HEK293T (cell line): ENCODE measurements at regions not wholly inside any gene's neighbourhood (a gene's known extent, or its start where the extent isn't known, plus 50 kb on each side); places are given as distances from the start of the nearest gene placed in this dataset.

ENCODE experiments used
- BHLHE40 ChIP-seq: fragments of 450-650 bp; IDR thresholded peaks from 2 replicates; pipeline ENCODE4 v1.6.1; 2016; ENCODE audit warnings: mild to moderate bottlenecking, moderate library complexity, borderline replicate concordance
- FOXA1 ChIP-seq: fragments of 450-650 bp; IDR thresholded peaks from 2 replicates; pipeline ENCODE4 v1.6.1; 2016; ENCODE audit warnings: mild to moderate bottlenecking
- FOXM1 ChIP-seq: fragments of 450-650 bp; IDR thresholded peaks from 2 replicates; pipeline ENCODE4 v1.6.1; 2017; ENCODE audit warnings: mild to moderate bottlenecking, borderline replicate concordance
- NFRKB ChIP-seq: fragments of 450-650 bp; IDR thresholded peaks from 2 replicates; pipeline ENCODE4 v1.6.1; 2016; ENCODE audit warnings: mild to moderate bottlenecking, moderate library complexity
- SP1 ChIP-seq: fragments of 450-650 bp; IDR thresholded peaks from 2 replicates; pipeline ENCODE4 v1.6.1; 2017
- SUZ12 ChIP-seq: fragments of 450-650 bp; IDR thresholded peaks from 2 replicates; pipeline ENCODE4 v1.6.1; 2016; ENCODE audit warnings: mild to moderate bottlenecking
- TARDBP ChIP-seq: fragments of 450-650 bp; IDR thresholded peaks from 2 replicates; pipeline ENCODE4 v1.6.1; 2016
- ZNF384 ChIP-seq: fragments of 450-650 bp; IDR thresholded peaks from 2 replicates; pipeline ENCODE4 v1.6.1; 2016
- TF ChIP-seq, protein P1 (sequence below): fragments of 450-650 bp; IDR thresholded peaks from 2 replicates; pipeline ENCODE4 v1.6.1; 2016

DNA sequence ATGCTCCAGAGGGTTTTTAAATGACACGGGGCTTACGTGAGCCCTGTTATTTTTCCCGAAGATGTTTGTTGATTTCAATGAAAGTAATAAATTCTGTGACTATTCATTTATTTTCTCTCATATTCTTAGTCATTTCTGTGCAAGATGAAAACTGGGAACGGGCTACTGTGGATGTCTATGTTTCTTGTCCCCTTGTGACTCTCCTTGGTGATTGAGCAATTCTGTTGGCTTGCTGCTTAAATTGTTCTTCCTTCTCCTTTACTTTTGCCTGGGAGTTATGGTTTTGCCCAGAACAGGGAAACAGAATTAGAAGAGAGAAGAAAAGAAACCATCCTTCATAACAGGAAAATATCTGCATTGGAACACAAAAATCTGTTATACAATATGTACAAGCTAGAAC, 508.2 kb upstream of the DSEL start:
- TF ChIP-seq SUZ12 (no peak), NFRKB (no peak), SP1 (no peak), ZNF384 (no peak), FOXA1 (no peak), FOXM1 (no peak), BHLHE40 (no peak), TARDBP (no peak)
- TF ChIP-seq, protein P1, sequence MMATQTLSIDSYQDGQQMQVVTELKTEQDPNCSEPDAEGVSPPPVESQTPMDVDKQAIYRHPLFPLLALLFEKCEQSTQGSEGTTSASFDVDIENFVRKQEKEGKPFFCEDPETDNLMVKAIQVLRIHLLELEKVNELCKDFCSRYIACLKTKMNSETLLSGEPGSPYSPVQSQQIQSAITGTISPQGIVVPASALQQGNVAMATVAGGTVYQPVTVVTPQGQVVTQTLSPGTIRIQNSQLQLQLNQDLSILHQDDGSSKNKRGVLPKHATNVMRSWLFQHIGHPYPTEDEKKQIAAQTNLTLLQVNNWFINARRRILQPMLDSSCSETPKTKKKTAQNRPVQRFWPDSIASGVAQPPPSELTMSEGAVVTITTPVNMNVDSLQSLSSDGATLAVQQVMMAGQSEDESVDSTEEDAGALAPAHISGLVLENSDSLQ, result no peak
